Kidney (tissue), 13 donors: ENCODE measurements at regions not wholly inside any gene's neighbourhood (a gene's known extent, or its start where the extent isn't known, plus 50 kb on each side); places are given as distances from the start of the nearest gene placed in this dataset.

Experiments
- DNase-seq, 5 donors: peaks; one replicate each; pipeline ENCODE4 v3.0.0-alpha.2; 2013 to 2020
- FAIRE-seq: peaks from 2 replicates; lab custom pipeline; 2012; peaks lifted over from hg19 to GRCh38; lab: Jason Lieb, UNC
- H3K27ac ChIP-seq, 2 donors: one replicate each; pipeline ENCODE4 v1.7.0; 2013; ENCODE audit warnings: low read depth in 2 of 2, low read length in 2 of 2, inconsistent platforms in 1 of 2
- H3K27me3 ChIP-seq: one replicate; pipeline ENCODE4 v1.7.1; 2013; ENCODE audit warnings: low read length, inconsistent platforms; ENCODE audit not compliant: control insufficient read depth, insufficient read depth
- H3K36me3 ChIP-seq, 3 donors: one replicate each; pipeline versions ENCODE4 v1.7.0 to v1.7.1; 2013; ENCODE audit warnings: low read length in 3 of 3, control low read depth in 1 of 3, inconsistent platforms in 1 of 3; ENCODE audit not compliant: insufficient read depth in 3 of 3, control insufficient read depth in 2 of 3
- H3K4me1 ChIP-seq, 3 donors: one replicate each; pipeline versions ENCODE4 v1.7.0 to v1.7.1; 2013; ENCODE audit warnings: low read length in 3 of 3, inconsistent platforms in 1 of 3, low read depth in 1 of 3; ENCODE audit not compliant: control insufficient read depth in 2 of 3, insufficient read depth in 2 of 3
- H3K4me3 ChIP-seq, 3 donors: one replicate each; pipeline versions ENCODE4 v1.7.0 to v1.8.1; 2013; ENCODE audit warnings: low read length in 3 of 3, control low read depth in 1 of 3, inconsistent platforms in 1 of 3
- H3K9ac ChIP-seq, 3 donors: one replicate each; pipeline versions ENCODE4 v1.7.0 to v1.7.1; 2013; ENCODE audit warnings: low read length in 3 of 3, control low read depth in 1 of 3, inconsistent platforms in 1 of 3
- H3K9me3 ChIP-seq, 3 donors: one replicate each; pipeline versions ENCODE4 v1.7.0 to v1.7.1; 2013; ENCODE audit warnings: low read length in 3 of 3, control low read depth in 1 of 3, inconsistent platforms in 1 of 3; ENCODE audit not compliant: control insufficient read depth in 2 of 3, insufficient read depth in 1 of 3
- CTCF ChIP-seq: IDR thresholded peaks from 3 replicates; pipeline ENCODE4 v1.5.1; 2012; ENCODE audit warnings: mild to moderate bottlenecking, moderate library complexity, borderline replicate concordance; ENCODE audit not compliant: insufficient read depth; ENCODE audit errors: extremely low read depth
- intact Hi-C: fragments of 100-400 bp; cut with DNase I; formaldehyde crosslinking; loops from one replicate; pipeline ENCODE4 v1.11.1; 2022
- donor health status: control.
- donor health status: control.
- donor health status: control.
- donor health status: control.
- donor health status: control.
- donor health status: DM: yes; HTN: yes; CAD: no.
- donor health status: Normal renal cell carcinoma (clear cell type).

GRCh38 chr5:117682416-117682815, 1107.8 kb upstream of the SEMA6A start:
- intact Hi-C loops: no loop called here
- no peak overlapping the region for H3K27ac ChIP-seq
- no peak overlapping the region for H3K4me3 ChIP-seq
- TF ChIP-seq CTCF: no peak
- H3K4me1 ChIP-seq: no peaks in the 10 kb centered on the region
- no peak for DNase-seq
- H3K9ac ChIP-seq: no peak overlapping the region
- no peaks in the 10 kb centered on the region for H3K27me3 ChIP-seq
- H3K9me3 ChIP-seq: no peaks in the 10 kb centered on the region
- H3K36me3 ChIP-seq: no peaks in the 10 kb centered on the region
- no peak for FAIRE-seq

- FAIRE-seq (no peak), DNase-seq (no peak)
- no peaks in the 10 kb centered on the region for H3K27me3 ChIP-seq
- intact Hi-C loops: no loop called here
- no peak overlapping the region for H3K27ac ChIP-seq
- no peaks in the 10 kb centered on the region for H3K36me3 ChIP-seq
- H3K4me1 ChIP-seq: no peaks in the 10 kb centered on the region
- TF ChIP-seq CTCF: no peak
- no peak overlapping the region for H3K9ac ChIP-seq
- H3K4me3 ChIP-seq: no peak overlapping the region
- no peaks in the 10 kb centered on the region for H3K9me3 ChIP-seq
Observed at GRCh38 chr5:117681431-117682254, 1107.0 kb upstream of the SEMA6A start.

- Histone ChIP-seq H3K4me1 (no peaks in the 10 kb centered on the region), H3K27ac (no peak overlapping the region), H3K9ac (no peak overlapping the region), H3K36me3 (no peaks in the 10 kb centered on the region), H3K9me3 (no peaks in the 10 kb centered on the region), H3K4me3 (no peak overlapping the region), H3K27me3 (no peaks in the 10 kb centered on the region)
- DNase-seq (peak in 3 of 5 donors; percentile 17 to 83 (median 51)), FAIRE-seq (no peak)
- no peak for TF ChIP-seq CTCF
- intact Hi-C loops: no loop called here
Observed at GRCh38 chr5:117680426-117680825, 1105.8 kb upstream of the SEMA6A start.

- FAIRE-seq (no peak), DNase-seq (no peak)
- Histone ChIP-seq H3K9ac (no peak overlapping the region), H3K27ac (no peak overlapping the region), H3K36me3 (no peaks in the 10 kb centered on the region), H3K9me3 (no peaks in the 10 kb centered on the region), H3K4me3 (no peak overlapping the region), H3K4me1 (no peaks in the 10 kb centered on the region), H3K27me3 (no peaks in the 10 kb centered on the region)
- intact Hi-C loops: no loop called here
- no peak for TF ChIP-seq CTCF
Observed at GRCh38 chr5:117679046-117679445, 1104.4 kb upstream of the SEMA6A start.
